Upper lobe of left lung (tissue), 4 donors: ENCODE measurements at regions not wholly inside any gene's neighbourhood (a gene's known extent, or its start where the extent isn't known, plus 50 kb on each side); places are given as distances from the start of the nearest gene placed in this dataset.

Experiments
- EP300 ChIP-seq, 4 donors: sonication (generic); formaldehyde crosslinking; IDR thresholded peaks; one replicate each; pipeline ENCODE4 v1.5.1; 2017; ENCODE audit warnings: antibody characterized with exemption in 4 of 4, control low read depth in 2 of 4
- POLR2A ChIP-seq, 4 donors: fragments of 450-650 bp; IDR thresholded peaks; one replicate each; pipeline ENCODE4 v1.5.1; 2016 to 2017; ENCODE audit warnings: antibody characterized with exemption in 4 of 4, mild to moderate bottlenecking in 2 of 4
- POLR2AphosphoS5 ChIP-seq, 2 donors: sonication (generic); formaldehyde crosslinking; IDR thresholded peaks; one replicate each; pipeline ENCODE4 v1.5.1; 2017; ENCODE audit warnings: antibody characterized with exemption in 2 of 2
- TF ChIP-seq, protein P1 (sequence below), 6 experiments: fragments of 450-650 bp in 4 of 6; fragments of 200-600 bp in 2 of 6; sonication (generic) in 2 of 6; IDR thresholded peaks; one replicate each; pipeline ENCODE4 v1.5.1; 2016 to 2019; ENCODE audit warnings: antibody characterized with exemption in 6 of 6

- TF ChIP-seq, protein P1, sequence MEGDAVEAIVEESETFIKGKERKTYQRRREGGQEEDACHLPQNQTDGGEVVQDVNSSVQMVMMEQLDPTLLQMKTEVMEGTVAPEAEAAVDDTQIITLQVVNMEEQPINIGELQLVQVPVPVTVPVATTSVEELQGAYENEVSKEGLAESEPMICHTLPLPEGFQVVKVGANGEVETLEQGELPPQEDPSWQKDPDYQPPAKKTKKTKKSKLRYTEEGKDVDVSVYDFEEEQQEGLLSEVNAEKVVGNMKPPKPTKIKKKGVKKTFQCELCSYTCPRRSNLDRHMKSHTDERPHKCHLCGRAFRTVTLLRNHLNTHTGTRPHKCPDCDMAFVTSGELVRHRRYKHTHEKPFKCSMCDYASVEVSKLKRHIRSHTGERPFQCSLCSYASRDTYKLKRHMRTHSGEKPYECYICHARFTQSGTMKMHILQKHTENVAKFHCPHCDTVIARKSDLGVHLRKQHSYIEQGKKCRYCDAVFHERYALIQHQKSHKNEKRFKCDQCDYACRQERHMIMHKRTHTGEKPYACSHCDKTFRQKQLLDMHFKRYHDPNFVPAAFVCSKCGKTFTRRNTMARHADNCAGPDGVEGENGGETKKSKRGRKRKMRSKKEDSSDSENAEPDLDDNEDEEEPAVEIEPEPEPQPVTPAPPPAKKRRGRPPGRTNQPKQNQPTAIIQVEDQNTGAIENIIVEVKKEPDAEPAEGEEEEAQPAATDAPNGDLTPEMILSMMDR (IDR thresholded peaks at IDR 0.05) = no peak
- TF ChIP-seq POLR2AphosphoS5 (IDR thresholded peaks at IDR 0.05) = no peak
- no peak for TF ChIP-seq EP300 (IDR thresholded peaks at IDR 0.05)
- TF ChIP-seq POLR2A (IDR thresholded peaks at IDR 0.05) = no peak
Observed at GRCh38 chr6:125474061-125474460, 172.3 kb upstream of the HDDC2 start.
